Epidermal melanocyte (primary cell): ENCODE measurements at regions not wholly inside any gene's neighbourhood (a gene's known extent, or its start where the extent isn't known, plus 50 kb on each side); places are given as distances from the start of the nearest gene placed in this dataset.

Experiments
- DNase-seq: peaks from one replicate; pipeline ENCODE4 v3.0.0; 2011; ENCODE audit warnings: low spot score; ENCODE audit not compliant: insufficient read length

DNA sequence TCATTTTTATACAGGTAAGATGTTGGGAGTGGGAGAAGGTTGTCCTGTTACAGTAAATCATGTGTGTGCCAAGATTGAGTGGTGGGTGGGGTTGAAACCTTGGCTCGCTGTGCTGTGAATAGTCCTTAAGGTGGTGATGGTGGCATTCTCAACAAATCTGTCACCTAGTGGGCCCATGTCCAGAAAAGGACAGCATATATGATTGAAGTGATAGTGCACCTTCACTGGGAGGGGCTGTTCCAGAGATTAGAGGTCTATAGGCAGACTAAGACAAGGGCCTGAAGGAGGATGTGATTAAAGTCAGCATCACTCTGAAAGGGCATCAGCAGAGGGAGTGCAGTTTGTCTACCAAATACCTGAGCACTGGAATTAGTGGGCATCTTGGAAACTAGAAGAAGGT lies 374.2 kb upstream of the C2CD4B start:
- DNase-seq = no peak

DNA sequence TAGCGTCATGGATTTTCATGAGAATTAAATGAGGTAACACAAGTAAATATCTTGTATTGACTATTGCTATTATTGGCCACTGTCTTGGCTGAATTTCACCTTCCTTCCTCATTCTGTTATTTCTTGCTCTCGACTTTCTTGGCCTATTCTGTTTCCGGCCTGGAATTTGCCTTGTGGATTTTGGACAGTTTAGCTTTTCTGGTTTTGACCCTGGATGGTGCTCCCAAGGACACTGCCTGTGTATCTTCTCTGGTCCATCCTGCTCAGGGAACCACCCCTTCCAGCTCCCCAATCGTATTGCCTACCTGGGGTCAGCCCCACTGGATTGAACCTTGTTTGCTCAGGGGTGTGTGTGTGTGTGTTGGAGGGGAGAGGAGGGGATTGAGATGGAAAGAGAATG lies 376.2 kb upstream of the C2CD4B start:
- DNase-seq = no peak

DNA sequence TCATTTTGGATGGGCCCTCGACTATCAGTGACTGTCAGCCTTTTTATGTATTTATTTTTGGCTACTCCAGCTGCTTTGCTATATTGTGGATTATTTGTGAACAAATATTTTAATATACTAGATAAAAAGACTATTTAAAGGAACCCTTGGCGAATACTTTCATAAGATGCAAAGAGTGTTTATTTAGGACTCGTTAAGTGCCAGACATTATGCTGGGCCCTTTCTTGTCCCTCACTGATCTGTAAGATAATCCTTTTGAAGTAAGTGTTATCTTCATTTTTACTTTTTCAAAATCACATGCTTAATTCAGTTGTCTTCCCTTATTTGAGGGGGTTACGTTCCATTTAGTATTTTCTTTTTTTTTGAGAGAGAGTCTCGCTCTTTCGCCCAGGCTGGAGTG lies 376.8 kb upstream of the C2CD4B start:
- no peak for DNase-seq

DNA sequence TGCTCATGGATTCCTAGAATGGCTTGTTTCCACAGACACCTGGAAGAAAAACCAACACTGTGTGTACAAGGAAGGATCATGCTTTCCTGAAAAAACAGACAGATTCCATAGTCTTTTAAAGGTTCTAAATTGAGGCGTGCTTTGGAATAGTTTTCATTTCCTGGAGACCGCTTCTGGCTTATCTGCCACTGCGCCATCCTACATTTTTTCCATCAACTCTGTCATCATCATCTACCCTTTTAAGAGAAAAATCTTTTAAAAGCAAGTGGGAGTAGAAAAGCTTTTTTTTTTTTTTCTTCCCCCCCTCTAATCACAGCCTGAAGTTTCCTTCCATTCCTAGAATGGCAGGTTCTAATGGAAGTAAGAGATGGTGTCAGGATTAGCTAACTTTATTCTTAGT lies 379.4 kb upstream of the C2CD4B start:
- DNase-seq = no peak

DNA sequence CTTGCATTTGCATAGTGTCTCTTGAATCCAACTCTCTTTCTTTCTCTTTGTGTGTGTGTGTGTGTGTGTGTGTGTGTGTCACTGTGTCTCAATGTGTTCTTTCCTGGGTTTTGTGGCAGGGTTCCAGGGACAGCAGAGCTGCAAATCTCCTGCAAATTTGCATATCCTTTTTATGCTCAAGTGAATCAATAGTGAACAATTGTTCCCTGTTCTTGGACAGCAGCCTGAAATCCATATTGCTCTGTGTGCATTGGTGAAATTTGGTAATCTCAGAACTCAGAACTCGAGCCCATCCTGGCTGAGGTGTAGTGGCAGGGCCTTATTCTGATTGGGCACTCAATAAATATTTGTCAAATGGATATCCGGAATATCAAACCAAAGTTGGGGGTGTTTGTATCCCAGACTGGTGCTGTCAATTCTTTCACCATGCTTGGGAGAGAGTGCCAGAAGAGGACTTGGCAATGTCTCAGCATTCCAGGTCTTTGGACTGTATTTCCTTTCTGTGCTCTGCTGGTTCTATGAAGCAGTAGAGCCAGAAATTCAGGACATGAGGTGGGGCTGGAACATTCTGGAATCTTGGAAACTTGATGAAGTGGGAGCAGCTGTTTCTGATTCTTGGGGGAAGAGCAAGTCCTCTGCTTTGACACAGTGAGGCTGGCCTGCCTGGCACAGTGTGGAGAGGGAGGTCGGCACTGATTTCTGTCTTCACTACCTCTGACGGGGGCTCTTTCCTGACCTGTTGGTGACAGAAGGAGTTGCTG lies 380.6 kb upstream of the C2CD4B start:
- DNase-seq = no peak

DNA sequence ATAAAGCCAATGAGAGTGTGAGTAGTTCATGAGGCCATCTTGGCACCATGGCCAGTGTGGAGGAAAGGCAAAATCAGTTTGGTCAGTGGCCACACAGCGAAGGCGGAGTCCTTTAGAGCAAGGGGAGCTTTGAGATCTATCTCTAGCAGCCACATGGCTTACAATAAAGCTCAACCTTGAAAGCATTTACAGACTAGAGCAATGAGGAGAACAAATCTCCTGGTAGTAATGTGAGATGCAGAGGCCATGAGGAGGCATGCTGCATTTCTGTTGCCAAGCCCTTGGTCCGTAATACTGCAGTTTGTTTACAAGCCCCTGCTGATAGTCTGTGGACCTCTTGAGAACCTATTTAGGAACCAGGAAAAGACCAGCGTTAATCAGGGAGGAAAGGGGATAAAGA lies 381.5 kb upstream of the C2CD4B start:
- no peak for DNase-seq

DNA sequence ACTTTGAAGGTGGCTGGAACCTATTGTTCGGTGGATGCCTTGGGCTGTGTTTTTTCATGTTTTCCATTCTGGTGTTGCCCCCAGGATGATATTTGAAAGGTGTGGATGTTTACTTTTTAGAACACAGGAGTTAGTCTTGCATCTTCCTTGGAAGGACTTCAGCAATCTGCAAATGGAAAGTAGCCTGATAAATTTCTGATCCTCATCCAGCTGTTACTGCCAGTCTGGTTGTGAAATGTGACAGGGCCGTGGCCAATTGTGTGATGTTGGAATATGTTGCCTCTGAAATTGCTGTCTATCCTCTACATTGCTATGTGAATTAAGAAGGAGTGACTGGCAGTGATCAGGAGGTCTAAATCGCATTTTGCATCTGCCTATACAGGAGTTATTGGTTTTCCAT lies 382.5 kb upstream of the C2CD4B start:
- no peak for DNase-seq

DNA sequence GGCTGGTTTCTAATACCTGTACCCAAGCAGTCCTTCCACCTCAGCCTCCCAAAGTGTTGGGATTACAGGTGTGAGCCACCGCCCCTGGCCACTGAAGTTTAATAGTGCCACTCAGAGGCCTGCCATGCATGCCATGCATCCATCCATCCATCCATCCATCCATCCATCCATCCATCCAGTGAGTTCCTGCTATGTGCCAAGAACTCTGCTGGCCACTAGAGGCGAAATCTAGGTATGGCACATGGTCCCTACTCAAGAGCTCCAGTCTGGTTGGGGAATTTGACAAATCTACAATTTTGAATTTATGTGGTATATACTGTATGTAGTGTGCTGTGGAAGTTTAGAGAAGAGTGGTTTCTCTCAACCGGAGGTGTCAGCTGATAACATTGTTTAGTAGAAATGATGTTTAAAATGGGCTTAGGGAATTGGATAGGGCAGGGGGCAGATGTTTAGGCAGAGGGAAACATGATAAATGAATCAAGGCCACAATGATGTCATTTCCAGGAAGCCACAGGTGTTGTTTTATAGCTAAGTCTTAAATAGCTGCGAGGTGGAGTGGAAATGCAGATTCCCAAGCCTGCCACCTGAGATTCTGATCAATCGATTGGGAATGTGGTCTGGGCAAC lies 384.4 kb upstream of the C2CD4B start:
- peak; percentile 27 for DNase-seq

DNA sequence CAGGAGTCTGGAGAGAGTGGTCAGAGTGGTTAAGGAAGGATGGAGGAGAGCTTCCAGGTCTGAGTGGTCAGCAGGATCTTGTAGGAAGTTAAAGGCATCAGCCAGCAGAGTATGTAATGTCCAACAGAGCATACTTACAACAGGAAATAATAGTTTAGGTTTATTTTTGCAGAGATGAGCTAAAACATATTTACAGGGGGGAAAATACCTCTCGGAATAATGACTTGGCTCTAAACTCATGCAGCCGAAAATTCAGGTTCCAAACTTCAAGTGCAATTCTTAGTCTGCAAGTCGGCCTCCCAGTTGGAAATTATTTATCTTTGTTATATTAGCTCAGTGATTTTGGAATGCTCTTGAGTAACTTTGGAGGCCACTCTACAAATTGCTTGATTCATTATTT lies 385.0 kb upstream of the C2CD4B start:
- DNase-seq = no peak

DNA sequence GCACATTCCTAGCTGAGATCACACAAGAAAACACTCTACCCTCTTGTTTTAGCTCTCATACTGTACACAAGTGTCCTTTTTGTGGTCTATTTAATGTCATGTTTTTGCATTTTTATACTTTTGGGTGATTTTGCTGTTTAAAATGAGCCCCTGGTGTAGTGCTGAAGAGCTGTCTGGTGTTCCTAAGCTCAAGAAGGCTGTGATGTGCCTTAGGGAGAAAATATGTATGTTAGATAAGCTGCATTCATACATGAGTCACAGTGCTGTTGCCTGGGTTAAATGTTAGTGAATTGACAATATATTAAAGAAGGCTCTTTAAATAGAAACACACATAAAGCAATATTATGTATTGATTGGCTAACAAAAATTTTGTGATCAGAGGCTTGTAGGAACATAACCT lies 387.4 kb upstream of the C2CD4B start:
- no peak for DNase-seq

DNA sequence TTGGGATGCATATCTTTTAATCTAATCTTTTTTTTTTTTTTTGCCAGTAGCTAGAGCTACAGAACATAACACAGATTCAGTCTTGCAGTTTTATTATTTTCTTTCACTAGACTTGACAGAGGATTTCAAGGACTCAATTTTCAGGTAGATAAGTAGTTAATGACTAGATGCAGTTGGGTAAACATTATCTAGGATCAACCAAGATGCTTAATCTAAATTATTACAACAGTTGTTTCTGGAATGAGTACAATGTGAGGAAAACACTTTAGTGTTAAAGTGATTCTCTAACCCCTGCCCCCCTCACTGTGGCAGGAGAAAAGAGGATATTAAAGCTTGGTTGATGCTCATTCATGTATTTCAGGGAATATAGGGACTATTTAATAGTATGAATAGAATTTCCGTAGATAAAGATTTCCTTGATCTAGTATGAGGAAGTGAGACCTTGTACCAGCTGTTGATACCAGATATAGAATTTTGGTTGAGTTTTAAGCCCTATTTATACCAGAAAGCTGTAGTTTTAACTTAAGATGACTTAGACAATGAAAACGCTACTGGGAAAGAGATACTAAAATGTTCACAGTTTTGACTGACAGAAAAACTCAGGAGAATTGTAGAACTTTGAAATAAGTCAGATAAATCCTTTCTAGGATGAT lies 389.0 kb upstream of the C2CD4B start:
- DNase-seq = no peak

DNA sequence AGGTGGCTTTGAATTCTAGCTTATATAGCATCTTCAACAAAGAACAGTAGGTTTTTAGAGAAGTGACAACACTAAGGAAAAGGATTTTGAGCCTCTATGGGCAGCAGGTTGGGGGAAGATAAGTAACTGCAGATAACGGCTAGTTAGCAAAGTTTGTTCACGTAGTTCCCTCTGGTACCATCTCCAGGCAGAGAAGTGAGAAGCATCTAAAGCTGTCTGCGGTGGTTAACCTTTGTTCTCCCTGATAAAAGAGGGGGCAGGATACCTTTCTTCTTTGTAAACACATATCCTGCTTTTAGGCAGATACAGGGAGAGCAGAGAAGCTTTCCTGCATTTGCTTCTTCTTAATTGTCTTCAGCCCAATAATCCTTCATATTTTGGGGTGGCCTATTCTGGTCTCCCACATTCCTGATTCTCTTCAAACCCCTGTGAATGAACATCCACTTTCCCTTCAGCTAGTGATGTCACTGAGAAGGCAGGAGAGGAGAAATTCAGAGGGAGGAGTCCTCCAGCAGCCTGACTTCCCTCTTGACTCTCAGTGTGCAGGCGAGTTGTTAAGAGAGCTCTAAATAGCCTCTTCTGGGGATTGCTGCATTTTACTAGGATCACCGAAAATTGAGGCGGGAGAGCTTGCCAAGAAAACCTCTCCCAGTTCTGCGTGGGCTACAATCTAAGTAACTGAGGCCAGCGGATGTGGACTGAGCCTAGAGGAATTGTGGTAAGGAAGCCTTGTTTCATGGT lies 393.7 kb upstream of the C2CD4B start:
- no peak for DNase-seq

DNA sequence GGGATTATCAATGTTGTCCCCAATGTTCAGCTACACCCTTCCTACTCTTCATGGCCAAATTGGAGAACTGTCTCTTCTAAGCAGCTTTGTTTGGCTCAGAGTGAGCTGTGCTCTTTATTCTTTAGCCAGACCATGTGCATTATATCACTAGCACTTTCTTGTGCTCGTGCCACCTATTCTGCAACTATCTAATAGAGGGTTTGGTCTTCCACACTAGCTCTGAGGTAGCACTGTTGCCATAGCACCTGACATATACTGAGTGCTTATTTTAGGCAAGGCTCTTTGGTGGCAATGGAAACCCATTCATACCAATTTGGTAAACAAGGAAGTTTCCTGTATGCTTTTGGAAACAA lies 394.3 kb upstream of the C2CD4B start:
- DNase-seq = no peak

DNA sequence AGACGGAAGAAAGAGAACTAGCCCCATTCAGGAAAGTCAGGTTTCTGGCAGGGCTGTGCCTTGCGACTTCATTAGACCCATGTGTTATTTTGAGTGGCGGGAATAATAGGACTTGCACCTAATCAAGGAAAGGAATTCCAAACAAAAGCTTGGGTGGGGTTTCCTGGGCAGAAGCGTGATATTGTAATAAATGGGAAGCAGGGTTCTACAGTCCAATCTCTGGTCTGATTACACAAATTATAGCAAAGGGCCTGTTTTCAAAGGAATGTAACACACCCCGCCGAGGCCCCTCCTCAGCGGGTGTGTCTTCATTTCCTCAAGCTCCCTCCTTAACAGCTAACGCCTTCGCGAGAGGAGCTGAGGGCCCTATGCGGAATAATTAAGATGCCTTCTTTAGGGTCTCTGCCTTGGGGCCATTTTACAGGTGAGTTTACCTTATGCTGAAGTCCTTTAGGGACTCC lies 396.0 kb upstream of the C2CD4B start:
- no peak for DNase-seq

DNA sequence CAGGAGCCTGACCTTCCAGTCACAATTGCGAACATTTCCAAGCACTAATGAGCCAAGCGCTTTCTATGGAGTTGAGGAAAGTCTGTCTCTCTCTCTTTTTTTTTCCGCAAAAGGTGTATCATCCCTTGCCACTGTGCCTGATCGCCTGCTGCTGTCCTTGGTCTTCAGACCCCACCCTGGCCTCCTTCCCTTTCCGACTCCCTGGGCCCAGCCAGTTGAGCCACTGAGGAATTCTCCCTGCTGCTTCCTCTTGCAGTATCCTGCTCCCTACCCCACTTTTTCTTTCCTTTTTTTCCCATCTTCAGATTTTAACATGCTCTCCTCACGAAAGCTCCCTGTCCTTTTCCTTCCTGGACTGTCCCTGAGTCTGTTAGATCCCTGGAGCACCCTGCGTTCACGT lies 396.5 kb upstream of the C2CD4B start:
- no peak for DNase-seq

DNA sequence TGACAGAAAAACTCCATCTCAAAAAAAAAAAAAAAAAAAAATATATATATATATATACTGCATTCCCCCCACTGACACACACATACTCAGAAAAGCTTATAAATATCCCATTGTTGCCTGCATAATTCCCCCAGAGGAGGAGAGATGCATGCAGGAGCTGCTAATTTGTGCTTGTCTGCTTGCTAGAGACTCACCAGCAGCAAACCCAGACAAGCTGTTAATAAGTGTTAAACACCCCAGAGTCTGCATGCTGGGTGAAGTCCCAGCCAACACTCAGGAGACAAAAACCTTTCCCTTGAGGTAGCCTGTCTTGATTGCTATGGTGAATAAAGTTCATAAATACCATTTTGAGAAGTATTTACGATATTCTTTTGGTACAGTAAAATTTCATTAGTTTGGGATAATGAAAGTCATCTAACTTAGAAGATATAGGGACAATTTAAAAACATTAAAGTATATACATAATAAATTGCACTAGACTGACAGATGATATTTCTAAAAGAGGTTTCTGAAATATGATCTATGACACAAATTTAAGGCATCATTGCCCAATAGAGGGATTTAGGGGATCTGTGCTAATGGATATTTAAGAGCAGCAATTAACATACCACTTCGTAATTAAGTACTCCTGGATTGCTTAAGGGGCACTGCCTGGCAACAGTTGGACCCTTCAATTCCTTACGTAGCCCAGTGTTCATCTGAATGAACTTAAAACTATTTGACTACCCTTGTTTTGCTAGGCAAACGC lies 400.0 kb upstream of the C2CD4B start:
- DNase-seq = no peak

DNA sequence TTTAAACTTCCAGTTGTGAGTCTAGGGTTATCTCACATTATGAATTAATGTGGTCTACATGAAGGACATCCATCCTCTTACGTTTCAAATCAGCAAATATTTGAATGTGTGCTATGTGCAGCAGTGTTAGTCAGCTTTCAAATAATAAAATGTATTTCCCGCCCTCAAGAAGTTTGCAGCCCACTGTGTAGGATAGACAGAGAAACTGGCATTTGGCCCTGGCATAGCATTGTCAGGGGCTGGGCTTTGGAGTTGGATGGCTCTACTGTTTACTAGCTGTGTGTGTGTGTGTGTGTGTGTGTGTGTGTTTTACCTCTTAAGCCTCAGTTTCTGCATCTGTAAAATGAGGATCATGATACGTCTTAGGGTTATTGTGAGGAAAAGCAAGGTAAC lies 400.5 kb upstream of the C2CD4B start:
- DNase-seq = no peak

DNA sequence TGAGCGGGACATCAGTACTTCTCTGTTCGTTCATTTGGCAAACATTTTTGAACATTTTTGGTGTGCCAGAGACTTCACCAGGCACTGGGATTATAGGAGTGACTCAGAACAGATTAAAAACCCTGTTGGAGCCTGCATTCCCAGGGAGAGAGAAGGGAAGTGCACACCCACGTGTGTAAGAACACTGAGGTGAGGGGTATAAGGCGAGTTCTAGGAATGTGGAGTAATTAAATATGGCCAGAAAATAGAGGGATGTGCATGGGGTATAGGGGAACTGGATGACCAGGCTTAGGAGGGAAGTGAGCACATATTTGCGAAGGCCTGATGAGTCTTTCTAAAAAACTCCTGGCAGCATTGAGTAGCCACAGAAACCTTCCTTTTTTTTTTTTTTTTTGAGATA lies 401.2 kb upstream of the C2CD4B start:
- no peak for DNase-seq

DNA sequence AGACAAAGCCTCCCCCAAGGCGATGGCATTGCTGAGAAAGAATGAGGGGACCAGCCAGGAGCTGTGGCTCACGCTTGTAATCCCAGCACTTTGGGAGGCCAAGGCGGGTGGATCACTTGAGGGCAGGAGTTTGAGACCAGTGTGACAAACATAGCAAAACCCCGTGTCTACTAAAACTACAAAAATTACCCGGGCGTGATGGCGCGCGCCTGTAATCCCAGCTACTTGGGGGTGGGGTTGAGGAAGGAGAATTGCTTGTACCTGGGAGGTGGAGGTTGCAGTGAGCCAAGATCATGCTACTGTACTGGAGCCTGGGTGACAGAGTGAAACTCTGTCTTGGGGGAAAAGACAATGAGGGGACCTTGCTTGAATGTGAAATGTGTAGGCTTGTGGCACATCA lies 402.4 kb upstream of the C2CD4B start:
- DNase-seq = no peak

DNA sequence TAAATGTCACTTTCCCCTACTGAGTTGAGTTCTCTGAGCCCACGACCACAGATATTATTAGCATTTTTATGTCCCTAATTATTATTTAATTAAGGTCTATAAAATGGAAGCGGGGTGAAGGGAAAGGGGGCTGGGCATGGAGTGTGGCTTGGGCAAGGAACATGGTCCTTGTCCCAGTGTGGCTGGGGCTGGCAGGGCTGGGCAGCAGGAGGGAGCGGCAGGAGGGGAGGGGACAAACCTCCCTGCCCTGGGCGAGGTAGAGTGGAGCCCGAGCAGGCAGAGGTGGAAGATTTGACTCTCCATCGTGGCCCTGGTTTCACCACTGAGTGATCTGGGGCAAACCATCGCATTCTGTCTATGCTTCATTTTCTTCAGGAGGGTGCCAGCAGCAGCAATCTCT lies 402.9 kb upstream of the C2CD4B start:
- DNase-seq = no peak

DNA sequence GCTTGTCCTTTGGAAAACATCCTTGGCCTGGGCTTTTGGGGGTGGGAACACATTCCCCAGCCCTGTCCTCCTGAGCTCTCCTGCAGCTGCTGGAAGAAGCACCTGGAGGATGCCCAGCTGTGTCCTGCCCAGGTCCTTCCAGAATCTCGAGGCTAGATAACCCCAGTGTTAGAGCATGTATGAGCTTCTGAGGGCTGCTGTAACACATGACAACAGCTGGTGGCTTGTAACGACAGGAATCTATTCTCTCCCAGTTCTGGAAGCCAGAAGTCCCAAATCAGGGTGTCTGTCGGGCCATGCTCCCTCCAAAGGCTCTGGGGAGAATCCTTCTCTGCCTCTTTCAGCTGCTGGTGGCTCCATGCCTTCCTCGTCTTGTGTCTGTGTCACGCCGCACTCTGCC lies 403.6 kb upstream of the C2CD4B start:
- DNase-seq = no peak
